ENCODE measurements at regions not wholly inside any gene's neighbourhood (a gene's known extent, or its start where the extent isn't known, plus 50 kb on each side); places are given as distances from the start of the nearest gene placed in this dataset.

DNA sequence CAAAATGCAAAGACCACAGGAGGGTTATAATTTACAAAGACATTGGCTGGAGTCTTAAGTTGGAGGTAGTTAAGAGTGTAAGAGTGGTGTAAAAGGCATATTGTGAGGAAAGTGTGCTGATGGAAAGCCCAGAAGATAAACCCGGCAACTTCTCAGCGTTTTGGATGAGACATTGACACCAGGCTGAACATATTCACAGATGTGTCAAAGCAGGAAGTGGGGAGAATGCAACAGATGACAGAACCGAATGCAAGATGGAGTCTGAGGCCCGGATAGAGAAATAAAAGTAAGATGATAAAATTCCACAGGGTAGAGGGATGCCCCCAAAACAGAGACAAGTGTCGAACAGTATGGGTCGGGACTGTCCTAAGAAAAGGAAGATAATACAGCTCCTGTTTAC lies 230.4 kb upstream of the TMEM72 start:
- no peak for DNase-seq

DNA sequence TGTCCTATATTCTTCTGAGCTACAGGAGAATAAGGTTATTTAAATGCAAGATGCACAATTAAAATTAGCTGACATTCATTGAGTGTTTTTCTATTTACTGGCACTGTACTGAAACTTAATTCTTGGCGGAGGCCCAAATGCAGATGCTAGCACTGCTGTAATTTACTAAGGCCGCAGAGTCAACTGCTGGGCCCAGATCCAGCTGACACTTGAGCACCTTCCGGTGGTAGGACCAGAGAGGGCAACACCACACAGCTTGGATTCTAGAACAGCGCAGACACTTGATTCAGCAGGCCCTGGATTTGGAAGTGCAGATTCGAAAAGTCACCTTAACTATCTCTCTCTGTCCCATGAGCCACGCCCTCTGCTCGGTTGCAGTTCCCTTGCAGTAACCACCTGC lies 228.6 kb upstream of the TMEM72 start:
- DNase-seq = peak in 1 of 3 donors; percentile 43

DNA sequence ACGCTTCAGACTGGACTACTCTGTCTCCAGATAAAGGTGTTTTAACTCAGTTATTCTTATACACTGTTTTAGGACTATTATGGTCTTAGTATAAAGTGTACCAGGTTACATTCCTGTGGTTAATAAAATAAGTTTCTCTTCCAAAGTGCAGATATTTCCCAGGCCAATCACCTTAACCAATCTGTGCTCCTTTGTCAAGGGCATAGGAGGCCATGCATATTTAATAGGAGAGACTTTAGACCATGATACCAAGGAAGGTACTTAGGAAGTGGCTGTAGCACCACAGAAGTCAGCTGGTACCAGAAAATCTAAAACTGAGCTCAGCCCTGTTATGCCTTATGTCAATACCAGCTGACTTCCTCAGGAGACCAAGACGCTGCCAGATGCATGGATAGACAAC lies 226.5 kb upstream of the TMEM72 start:
- DNase-seq = no peak

DNA sequence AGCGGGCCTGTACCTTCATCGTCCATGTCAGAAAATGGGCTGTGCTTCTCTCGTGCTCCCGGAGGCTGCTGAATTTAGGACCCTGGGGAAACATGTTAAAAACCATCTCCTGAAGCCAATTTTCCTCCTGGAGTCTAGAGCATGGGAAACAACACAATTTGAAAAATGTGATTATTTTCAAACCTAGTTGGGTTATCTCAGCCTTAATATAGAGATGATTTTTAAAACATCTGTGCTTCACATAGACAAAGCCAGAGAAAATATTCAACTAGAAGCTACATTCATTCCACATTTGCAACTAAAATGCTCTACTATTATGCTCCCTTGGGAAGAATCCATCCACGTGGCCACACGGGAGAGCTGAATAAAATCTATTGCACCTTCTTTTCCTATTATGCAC lies 225.9 kb upstream of the TMEM72 start:
- peak in 1 of 3 donors; percentile 71 for DNase-seq

DNA sequence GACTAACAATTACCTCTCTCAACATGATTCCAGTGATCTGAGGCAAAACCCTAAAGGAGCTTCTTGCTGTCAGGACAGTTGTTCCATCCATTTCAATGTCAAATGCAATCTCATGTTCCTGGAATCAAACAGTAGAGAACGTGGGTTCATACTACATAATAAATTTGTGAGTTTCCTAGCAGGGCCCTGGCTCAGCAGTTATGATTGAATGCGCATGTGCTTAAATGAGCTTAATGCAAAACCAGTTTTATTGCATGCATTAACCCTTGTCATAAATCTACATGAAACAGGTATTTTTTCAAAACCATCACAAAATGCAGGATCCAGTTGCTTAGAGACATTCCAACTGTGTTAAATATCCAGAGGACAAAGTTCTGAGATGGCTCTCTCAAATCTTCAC lies 225.4 kb upstream of the TMEM72 start:
- no peak for DNase-seq

DNA sequence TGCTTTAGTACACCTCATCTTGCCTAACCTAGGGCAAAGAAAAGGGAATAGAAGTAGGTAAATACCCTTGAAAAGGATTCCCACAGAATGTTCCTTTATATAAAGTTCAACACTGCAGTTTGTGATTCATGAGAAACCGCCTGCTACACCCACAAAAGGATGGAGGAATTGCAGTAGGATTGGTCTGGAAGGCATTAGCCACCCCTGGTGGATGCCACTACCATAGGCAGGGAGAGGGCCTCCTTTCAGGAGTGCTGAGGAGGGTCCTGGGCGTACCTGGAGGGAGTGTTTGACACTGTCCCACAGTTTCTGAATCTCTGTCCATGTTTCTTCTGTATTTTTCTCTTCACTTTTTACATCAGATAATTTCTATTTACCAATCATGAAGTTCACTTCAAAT lies 221.8 kb upstream of the TMEM72 start:
- DNase-seq = no peak

DNA sequence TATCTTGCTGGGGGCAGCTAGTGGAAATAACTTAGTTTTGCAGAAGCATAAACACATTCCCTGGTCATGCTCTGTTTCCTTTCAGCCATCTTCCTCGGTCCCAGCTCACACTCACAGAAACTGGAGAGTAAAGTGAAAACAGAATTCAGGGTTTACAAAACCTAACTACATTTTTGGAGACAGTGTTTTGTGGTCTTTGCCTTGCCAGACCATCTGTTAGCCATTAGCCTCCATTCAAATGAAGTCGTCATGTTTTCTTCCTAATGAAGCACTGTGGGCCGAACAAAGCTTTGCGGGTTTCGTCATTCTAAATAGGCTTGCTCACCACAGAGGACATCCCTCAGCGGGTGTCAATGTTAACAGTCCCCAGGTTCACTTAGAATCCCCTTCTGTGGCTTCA lies 214.6 kb upstream of the TMEM72 start:
- peak; percentile 89 to 95 (median 91) for DNase-seq

DNA sequence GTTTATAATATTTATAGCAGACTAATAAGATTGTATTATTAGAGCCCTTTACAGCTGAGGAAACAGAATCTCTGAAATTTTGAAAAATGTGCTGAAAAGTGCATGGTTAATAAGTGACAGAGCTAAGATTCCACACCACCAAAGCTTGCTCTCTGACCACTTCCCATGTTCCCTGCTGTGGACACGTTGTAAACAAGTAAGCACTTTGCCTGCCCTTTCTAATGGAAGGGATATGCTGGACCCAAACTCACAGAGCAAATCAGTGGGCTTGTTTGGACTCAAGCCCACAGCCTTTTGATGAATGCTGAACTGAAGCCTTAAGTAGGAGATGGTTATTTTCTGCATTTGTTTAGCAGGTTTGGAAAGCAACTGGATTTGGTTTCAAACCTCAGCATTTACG lies 214.0 kb upstream of the TMEM72 start:
- DNase-seq = peak in 1 of 3 donors; percentile 74

DNA sequence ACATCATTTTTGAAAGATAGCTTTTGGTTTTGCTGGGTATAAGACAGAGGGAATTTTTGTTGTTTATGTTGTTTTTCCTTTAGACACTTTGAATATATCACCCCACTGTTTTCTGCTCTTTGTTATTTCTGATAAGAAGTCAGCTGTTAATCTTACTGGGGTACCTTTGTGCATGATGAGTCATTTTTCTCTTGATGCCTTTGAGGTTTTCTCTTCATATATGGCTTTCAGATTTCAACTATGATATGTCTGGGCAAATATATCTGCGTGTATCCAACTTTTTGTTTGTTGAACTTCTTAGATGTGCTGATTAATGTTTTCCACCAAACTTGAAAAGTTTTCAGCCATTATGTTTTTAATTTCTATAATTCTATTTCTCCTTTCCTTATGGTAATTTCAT lies 208.6 kb upstream of the TMEM72 start:
- no peak for DNase-seq

DNA sequence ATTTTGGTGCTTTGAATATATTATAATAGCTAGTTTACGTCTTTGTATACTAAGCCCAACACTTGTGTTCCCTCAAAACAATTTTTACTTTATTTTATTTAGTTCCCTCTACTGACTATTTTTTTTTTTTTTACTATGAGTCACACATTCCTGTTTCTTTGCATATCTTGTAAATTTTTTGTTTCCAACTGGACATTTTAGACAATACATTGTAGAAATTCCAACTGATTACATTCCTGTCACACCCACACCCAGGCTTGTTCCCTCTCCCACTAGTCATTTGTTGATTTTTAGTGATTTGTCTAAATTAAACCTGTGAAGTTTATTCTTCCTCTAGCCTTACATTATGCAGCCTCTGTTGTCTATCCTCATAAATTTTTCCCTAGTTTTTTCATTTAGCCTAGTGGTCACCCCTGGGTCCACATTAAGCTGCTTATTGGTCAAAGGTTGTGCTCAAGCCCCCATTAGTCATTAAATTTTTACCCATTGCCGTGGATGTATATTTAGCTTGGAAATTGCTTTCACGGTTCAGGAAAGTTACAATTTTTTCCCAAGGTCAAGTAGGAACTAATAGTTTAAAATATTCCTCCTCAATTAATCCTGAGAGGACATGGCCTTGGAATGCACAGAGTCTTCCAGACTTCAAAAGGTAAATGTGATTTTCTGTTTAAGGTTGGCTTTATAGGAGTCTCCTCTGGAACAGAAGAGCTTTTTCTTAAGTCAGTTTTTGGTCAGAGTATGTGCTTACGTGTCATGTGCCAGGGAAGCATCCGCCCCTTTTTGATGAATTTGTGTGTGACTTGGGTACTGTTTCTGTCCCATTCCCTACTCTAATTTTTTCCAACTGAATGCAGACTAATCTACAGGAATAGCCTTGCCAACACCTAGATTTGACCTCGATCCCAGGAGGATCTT lies 207.6 kb upstream of the TMEM72 start:
- DNase-seq = no peak

DNA sequence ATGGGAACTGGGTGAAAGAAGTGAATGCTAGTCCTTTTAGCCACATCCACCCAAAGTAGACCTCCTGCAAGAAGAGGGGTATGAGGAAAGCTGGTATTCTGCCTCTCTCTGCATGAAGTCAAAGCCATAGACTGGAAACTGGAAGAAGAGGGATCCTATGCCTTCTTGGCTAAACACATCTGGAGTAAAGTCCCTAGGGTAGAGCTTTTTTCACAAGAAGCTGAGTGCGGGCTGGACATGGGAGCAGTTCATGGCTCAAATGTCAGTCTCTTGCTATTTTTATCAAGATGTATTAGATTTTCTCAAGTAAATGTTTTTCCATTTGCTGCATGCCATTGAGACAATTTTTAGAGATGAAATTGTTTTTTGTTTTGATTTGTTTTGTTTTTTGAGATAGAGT lies 206.5 kb upstream of the TMEM72 start:
- no peak for DNase-seq

DNA sequence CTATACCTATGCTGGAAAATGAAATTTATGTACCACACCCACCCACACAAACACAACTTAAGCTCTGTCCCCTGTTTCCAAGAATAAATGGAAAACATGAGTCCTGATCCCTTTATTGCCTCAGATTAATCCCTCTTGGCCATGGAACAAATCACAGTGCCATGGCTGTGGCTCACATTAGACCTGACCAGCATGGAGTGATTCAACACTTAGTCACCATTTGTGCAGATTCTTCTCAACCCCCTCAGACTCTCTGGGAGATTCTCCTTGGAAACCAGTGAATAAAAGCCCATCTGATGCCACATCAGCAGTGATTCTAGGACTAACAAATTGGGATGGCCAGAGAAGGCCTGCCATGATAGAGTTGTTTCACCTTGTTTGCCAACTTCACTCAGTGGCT lies 204.4 kb upstream of the TMEM72 start:
- peak in 1 of 3 donors; percentile 93 for DNase-seq

DNA sequence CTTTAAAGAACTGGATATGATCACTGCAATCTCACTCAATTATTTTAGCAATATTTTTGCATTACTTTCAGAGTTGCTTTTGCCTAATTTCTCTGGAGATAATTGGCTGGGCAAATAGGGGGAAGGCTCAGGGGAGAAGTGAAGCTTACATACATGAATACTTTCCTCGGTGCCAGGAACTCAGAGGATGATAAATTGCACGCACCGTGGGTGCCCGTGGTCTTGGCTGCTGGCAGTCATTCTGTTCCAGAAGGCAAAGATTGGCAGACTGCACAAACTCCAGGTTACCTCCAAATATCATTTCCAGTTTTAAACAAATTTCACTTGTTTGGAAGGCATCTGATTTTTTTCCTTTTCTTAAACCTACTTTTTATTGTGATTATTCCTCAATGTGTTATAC lies 197.8 kb upstream of the TMEM72 start:
- DNase-seq = no peak

DNA sequence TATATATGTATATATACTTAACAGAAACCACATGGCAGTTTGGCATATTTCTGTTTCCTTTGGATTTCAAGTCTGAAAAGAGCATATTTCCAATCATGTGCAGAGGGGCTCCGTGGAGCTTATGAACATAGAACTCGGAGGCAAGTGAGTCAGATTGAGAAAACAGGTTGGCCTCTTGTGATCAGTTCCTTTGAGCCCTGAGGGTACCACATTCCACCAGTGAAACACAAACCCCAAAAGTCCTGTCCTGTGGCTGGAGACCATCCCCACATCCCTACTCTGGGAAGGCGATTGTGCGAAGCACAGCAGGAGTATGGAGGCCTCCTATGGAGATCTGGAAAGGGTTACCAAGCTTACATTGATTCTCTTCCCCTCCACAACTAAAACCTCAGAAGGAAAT lies 196.7 kb upstream of the TMEM72 start:
- DNase-seq = no peak

DNA sequence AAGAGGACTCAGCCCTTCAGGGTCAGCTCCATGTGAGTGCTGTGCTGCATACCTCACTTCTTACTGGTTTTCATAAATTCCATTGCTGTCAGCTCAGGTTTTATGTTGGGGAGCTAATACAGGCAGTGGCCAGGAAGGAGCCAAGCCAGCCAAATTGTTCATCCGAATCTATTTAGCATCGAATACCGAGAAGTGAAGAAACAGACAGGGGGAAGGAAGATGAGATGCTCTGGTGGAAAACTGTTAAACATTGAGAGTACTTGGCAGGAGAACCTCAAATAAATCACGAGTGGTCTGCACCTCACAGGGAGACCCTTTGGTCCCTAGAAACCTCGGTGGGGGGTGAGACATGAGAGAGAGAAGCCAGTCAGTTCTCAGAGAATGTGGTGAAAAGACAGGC lies 196.0 kb upstream of the TMEM72 start:
- DNase-seq = peak in 2 of 3 donors; percentile 48 to 72

DNA sequence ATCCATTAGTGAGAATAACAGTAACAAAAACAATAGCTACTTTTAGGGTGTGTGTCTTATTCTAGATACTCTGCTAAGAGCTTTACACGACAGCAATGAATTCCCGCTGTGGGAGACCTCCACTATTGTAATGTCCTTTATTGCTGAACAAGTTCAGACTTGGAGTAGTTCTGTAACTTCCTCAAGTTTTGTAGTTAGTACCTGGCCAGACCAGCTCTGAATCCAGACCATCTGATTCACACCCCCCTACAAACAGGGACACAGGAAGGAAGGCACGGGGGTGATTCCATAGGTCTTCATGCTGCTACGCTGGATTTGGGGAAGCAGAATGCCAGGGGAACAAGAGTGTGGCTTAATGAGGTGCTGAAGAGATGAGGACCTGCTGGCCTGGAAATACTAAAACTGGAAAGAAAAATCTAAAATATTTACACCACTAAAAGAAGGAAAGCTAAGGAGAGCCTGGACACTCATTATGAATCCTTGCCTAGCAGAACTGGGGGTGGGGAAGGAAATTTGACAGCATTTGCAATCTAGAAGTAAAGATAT lies 194.6 kb upstream of the TMEM72 start:
- no peak for DNase-seq

DNA sequence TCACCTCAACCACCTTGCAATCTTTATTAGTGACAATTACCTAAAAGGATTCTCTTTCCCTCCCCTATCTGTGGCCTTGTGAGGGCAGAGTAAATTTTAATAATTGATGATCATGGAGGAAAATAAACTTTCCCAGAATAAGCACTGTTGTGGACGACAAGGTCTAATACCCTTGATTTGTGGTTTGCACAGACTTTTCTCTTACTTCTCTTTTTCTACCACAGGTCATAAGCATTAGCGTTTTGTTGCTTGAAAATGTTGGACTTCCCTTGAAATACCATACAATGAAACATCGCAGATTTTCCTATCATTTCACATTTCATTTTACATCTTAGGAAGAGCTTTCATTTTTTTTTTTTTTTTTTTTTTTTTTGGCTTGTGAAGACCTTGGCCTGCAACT lies 188.1 kb upstream of the TMEM72 start:
- no peak for DNase-seq

DNA sequence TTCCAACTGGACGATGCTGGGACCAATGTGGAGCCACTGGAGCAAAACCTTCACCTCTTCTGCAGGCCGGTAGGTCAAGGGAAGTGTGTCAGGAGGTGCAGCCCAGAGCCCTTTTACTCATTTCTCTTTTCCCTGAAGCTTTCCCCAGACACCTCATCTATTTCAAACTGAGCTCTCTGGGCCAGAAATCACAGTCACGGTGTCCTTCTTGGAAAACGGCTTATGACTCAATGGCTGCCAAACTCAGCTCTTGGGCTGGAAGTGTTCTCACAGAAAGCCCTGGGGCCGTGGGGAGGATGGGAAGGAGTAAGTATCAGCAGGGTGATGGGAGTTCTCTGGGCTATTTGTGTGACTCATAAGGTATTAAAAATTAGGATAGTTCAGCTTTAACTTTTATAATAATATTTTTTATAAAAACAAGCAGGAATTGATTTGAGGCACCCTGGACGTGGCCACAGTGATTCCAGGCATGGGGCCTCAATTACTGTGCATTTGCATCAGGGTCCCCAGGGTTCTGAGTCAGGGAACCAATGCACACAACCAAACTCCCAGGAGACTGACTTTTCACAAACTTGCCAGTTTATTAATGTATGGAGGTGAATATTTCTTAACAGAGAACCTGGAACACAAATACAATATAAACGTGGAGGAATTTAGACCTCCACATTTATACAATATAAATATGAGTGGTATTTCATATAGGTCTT lies 187.4 kb upstream of the TMEM72 start:
- peak; percentile 68 to 88 (median 87) for DNase-seq

DNA sequence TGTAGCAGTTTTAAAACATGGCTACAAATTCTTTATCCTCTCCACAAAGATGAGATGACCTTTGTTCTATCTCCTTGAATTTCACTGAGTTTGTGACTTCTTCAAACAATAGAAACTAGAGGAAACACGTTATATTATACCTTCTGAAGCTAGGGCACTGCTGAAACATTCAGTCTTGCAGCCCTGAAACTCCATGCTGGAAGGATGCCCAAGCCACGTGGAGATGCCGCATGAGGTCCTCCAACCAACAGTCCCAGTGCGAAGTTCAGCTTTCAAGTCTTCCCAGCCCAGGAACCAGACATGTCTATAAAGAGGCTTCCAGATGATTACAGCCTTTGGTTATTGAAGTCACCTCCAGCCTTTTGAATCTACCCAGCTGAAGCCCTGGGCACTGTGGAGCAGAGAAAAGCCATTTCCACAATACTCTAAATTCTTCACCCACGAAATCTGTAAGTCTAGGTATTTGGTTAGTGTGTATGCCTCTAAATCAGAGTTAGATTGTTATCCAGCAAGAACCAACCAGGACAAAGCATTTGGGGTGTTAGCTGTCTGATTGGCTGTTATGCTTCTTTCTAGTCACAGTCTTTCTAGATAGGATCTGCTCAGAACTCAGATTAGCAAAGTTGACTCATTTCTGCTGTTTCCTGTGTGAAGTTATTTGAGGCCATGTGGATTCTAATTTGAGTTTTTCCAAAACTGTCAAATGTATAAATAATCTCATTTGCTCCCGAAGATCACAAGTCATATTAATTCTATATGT lies 186.5 kb upstream of the TMEM72 start:
- DNase-seq = peak in 1 of 3 donors; percentile 75

DNA sequence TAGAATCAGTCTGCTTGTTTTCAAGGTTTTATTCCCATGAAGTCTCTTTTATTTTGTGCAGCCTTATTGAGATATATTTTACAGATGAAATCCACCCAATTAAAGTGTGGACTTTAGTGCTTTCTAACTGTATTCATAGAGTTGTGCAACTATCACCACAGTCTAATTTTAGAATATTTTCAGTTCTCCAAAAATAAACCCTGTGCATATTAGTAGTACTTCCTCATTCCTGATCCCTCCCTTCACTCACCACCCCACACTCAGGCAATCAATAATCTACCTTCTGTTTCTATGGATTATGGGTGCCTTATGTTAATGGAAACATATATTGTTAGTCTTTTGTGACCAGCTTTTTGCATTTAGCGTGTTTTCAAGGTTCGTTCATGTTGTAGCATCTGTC lies 185.7 kb upstream of the TMEM72 start:
- DNase-seq = peak in 1 of 3 donors; percentile 48

DNA sequence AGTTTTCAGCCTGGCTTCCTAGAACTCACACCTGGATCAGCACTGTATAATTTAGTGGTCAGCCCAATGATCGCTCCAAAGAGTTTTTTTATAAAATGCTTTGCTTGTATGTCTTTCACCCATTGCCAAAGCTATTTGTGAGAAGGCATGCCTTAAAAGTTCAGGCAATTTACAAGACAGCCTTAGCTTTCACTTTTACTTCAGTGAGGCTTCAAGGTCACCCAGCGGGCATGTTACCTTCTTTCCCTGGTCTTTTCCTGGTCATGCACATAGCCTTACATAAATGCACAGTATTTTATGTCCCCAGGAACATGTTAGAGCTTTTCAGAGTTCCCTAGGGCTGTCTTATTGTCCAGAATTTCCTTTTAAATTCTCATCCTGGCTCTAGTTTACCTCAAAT lies 179.9 kb upstream of the TMEM72 start:
- peak in 1 of 3 donors; percentile 44 for DNase-seq

All from muscle of back (tissue), 3 donors.